ENCODE measurements at regions not wholly inside any gene's neighbourhood (a gene's known extent, or its start where the extent isn't known, plus 50 kb on each side); places are given as distances from the start of the nearest gene placed in this dataset.

- Mint-ChIP-seq H3K27me3 (ENCODE audit: low read depth) (peaks cover 87% of the 10 kb centered on the region), H3K9me3 (no peaks in the 10 kb centered on the region), H3K4me1 (no peaks in the 10 kb centered on the region), H3K36me3 (ENCODE audit: insufficient read depth in 1 of 3, low read depth in 3 of 3) (no peaks in the 10 kb centered on the region), H3K27ac (no peak overlapping the region), H3K4me3 (no peak overlapping the region)
- Histone ChIP-seq H3K18ac (ENCODE audit: insufficient read length, low read depth, low read length) (no peak overlapping the region), H2AFZ (ENCODE audit: low read length) (no peak overlapping the region), H2BK12ac (ENCODE audit: insufficient read length, low read depth, low read length) (no peak overlapping the region), H2AK5ac (ENCODE audit: insufficient read length, low read length) (no peak overlapping the region), H3K27ac (ENCODE audit: insufficient read length, low read depth, low read length) (no peak overlapping the region), H2BK120ac (ENCODE audit: low read depth, low read length, poor library complexity, severe bottlenecking) (no peak overlapping the region), H3K79me2 (ENCODE audit: insufficient read depth, low read length) (no peaks in the 10 kb centered on the region), H3K56ac (ENCODE audit: insufficient read length, low read depth, low read length) (no peak overlapping the region), H3K23me2 (ENCODE audit: insufficient read length, low read depth, low read length, poor library complexity, severe bottlenecking) (no peaks in the 10 kb centered on the region), H3T11ph (ENCODE audit: low read length) (no peak overlapping the region), H3K79me1 (ENCODE audit: insufficient read depth, low read depth, low read length, poor library complexity, severe bottlenecking) (no peaks in the 10 kb centered on the region), H2BK5ac (ENCODE audit: insufficient read length, low read length) (no peak overlapping the region), H3K4me1 (ENCODE audit: insufficient read depth, low read length) (no peaks in the 10 kb centered on the region), H3K14ac (ENCODE audit: insufficient read depth, low read length) (no peak overlapping the region), H4K5ac (ENCODE audit: insufficient read length, low read depth, low read length) (no peak overlapping the region), H4K91ac (ENCODE audit: insufficient read length, low read depth, low read length) (no peak overlapping the region), H4K8ac (replicated peaks; ENCODE audit: insufficient read length, low read depth, low read length) (no peak overlapping the region), H2BK20ac (ENCODE audit: low read depth, low read length, poor library complexity, severe bottlenecking) (no peak overlapping the region), H2BK15ac (ENCODE audit: low read depth, low read length) (no peak overlapping the region), H3K4ac (ENCODE audit: low read depth, low read length) (no peak overlapping the region), H3K4me2 (ENCODE audit: insufficient read depth, insufficient read length, low read length) (no peak overlapping the region), H3K23ac (ENCODE audit: insufficient read length, low read depth, low read length) (no peak overlapping the region), H3K27me3 (ENCODE audit: insufficient read depth, low read length) (no peaks in the 10 kb centered on the region; the same call in 1 of the 2 replicates), H3K9me3 (ENCODE audit: control insufficient read depth, low read depth, low read length) (no peaks in the 10 kb centered on the region), H3K9ac (ENCODE audit: extremely low read depth, insufficient read length, low read length) (no peak overlapping the region), H4K20me1 (ENCODE audit: control insufficient read depth, insufficient read depth, insufficient read length) (no peaks in the 10 kb centered on the region)
- no peak for DNase-seq
- no peak for TF ChIP-seq CTCF (conservative IDR thresholded peaks at IDR 0.05)
- WGBS (ENCODE audit: extremely low coverage, insufficient read length, low lambda C conversion rate), result no CpG with 5 or more reads among the region's 2 CpGs
Measured at GRCh38 chr20:22418738-22419137, 165.6 kb downstream of the FOXA2 start.

Data from H9 (cell line).